Hepatocyte (in vitro differentiated cells): ENCODE measurements at regions not wholly inside any gene's neighbourhood (a gene's known extent, or its start where the extent isn't known, plus 50 kb on each side); places are given as distances from the start of the nearest gene placed in this dataset.

Experiments used
- CTCF ChIP-seq: fragments of 200-600 bp; sonication (generic); IDR thresholded peaks from 2 replicates; pipeline ENCODE4 v1.5.1; 2016; ENCODE audit warnings: antibody characterized with exemption, mild to moderate bottlenecking; ENCODE audit not compliant: poor library complexity
- EZH2 ChIP-seq: fragments of 200-600 bp; sonication (generic); IDR thresholded peaks from 2 replicates; pipeline ENCODE4 v1.6.1; 2016; ENCODE audit warnings: antibody characterized with exemption, mild to moderate bottlenecking, borderline replicate concordance

GRCh38 chr14:51357250-51357649 lies 117.2 kb downstream of the TMX1 start:
- TF ChIP-seq CTCF (no peak), EZH2 (no peak)
